ENCODE measurements at regions not wholly inside any gene's neighbourhood (a gene's known extent, or its start where the extent isn't known, plus 50 kb on each side); places are given as distances from the start of the nearest gene placed in this dataset.
"Not testable (repeated sequence)": the region's sequence is repeated elsewhere in the genome, so short reads cannot be mapped to it uniquely, and the experiment has no call there.

- no peak for DNase-seq
Observed at GRCh38 chr13:42373048-42373812, 101.3 kb downstream of the AKAP11 start.

- no peak for DNase-seq
Observed at GRCh38 chr13:42375663-42376062, 103.7 kb downstream of the AKAP11 start.

GRCh38 chr13:42377640-42378382 is 105.9 kb downstream of the AKAP11 start:
- DNase-seq, result peak; percentile 91

- peak; percentile 47 for DNase-seq
Observed at GRCh38 chr13:42378383-42378780, 106.4 kb downstream of the AKAP11 start.

DNA sequence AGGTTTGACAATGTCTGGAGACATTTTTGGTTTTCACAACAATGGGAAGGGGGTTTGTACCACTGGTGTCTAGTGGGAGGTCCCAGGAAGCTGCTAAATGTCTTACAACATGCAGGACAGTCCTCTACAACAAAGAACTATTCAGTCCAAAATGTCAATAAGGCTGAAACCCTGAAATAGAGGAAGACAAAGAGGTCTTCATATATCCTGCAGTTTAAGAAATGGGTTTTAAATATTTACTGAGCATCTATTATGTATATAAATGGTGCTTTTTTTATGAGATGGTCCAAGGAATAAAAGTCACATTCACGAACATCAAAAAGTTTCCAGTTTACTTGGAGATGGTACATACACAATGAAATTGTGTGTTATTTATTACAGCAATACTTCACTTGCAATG is 107.3 kb downstream of the AKAP11 start:
- no peak for DNase-seq

GRCh38 chr13:42380420-42381164 is 108.6 kb downstream of the AKAP11 start:
- no peak for DNase-seq

- no peak for DNase-seq
Observed at GRCh38 chr13:42381165-42381425, 109.1 kb downstream of the AKAP11 start.

- not testable (repeated sequence) for DNase-seq
Observed at GRCh38 chr13:42381426-42381825, 109.5 kb downstream of the AKAP11 start.

GRCh38 chr13:42383025-42383424 is 111.1 kb downstream of the AKAP11 start:
- no peak for DNase-seq

GRCh38 chr13:42384265-42384664 is 112.3 kb downstream of the AKAP11 start:
- DNase-seq, result no peak

- no peak for DNase-seq
Observed at GRCh38 chr13:42388326-42388725, 116.4 kb downstream of the AKAP11 start.

DNA sequence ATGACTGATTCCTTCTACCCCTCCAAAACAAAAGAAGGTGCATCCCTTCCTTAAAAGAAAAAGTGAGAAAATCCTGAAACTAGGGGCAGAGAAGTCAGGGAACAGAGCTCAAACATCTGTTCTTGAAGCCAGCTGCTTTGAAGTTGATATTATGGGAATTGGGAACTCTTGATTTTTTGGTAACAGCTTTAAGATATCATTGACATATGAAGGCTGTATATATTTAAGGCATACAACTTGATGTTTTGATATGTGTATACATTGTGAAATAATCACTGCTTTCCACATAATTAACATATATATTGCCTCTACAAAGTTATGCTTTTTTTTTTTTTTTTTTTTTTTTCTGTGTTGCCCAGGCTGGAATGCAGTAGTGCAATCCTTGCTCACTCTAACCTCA is 117.1 kb downstream of the AKAP11 start:
- no peak for DNase-seq

GRCh38 chr13:42392180-42392579 is 120.2 kb downstream of the AKAP11 start:
- no peak for DNase-seq

GRCh38 chr13:42392716-42393572 is 121.0 kb downstream of the AKAP11 start:
- DNase-seq, result peak; percentile 82

- peak; percentile 47 for DNase-seq
Observed at GRCh38 chr13:42393573-42394360, 121.8 kb downstream of the AKAP11 start.

GRCh38 chr13:42394361-42394708 is 122.4 kb downstream of the AKAP11 start:
- peak; percentile 21 for DNase-seq

DNA sequence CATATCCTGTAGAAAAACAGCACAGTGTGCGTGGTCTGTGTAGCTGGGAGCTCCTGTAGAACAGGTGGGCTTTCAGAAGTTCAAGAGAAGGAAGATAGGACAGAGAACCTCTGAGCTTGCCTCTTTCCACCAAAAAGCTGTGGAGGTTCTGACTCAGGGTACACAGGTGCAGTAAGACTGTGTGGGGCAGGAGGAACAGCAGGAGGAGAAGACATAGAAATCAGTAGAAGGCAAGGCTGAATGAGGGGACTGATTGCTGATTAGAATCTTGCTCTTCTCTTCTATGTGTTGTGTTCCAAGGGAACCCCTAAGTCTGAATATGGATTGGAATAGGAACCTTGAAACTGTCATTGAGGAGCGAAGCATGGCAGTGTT is 122.7 kb downstream of the AKAP11 start:
- DNase-seq, result peak; percentile 56

DNA sequence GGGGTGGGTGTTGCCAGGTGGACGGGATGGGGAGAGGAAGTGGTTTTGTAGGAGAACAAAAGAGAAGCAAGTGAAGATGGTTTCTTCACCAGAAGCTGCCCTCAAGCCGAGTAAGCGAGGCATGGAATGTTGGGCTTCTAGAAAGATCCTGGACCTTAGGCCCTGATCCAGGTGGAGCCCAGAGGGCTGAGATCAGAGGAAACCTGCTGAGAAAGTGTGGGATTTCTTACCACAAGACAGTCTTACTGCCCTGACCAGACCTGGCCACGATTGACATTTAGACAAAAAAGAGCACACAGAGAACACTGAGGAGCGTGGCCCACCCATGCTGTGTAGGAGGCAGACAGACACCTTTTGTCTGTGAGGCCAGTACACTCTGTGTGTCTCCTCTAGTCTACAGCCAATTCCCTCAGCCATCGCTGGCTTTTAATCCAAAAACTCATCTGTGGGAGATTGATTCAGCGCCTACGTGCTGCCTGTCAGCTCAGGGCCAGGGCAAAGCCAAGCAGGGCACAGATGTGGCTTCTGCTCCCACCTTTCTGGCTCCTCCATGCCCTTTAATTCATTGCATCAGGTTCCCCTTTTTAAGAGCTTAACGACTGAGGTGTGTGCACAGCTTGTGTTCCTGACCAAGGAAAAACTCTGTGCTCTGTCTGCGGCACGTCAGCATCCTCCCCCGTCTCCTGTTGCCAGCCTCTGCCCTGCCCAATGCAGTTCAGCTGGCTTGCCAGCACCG is 123.3 kb downstream of the AKAP11 start:
- peak; percentile 59 for DNase-seq

GRCh38 chr13:42396501-42396900 is 124.5 kb downstream of the AKAP11 start:
- DNase-seq, result peak; percentile 85

DNA sequence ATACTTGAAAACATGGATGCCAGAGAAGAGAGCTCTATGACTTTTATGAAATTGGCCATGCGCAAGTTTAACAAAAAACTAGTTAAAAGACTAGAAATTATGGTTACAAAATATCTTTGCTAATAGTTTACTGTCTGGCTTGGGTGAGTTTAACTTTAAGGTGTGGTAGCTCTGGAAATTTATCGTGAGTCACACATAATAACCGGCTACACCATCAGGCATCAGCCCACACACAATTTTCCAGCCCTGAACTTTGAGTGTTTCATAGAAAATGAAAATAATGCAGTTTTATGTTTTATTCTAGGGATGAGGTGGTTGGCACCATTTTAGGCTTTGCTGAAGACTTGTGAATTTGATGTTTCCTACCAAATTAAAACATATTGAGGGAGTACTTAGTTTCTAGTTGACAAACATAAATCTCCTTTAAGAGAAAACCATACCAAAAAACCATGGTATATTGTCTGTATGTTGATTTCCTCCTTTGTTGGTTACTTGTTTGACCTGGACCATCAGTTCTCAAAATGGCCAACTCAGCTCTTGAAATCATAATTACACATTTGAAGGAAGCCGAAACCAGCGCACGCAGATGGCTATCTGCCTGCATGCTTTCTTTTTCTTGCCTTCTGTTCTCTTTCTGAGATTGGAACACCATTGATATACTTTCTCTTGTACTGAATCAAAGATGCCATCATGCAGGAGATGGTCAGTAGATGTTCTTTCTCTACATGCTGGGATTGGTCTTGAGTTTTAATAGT is 125.1 kb downstream of the AKAP11 start:
- peak; percentile 53 for DNase-seq

DNA sequence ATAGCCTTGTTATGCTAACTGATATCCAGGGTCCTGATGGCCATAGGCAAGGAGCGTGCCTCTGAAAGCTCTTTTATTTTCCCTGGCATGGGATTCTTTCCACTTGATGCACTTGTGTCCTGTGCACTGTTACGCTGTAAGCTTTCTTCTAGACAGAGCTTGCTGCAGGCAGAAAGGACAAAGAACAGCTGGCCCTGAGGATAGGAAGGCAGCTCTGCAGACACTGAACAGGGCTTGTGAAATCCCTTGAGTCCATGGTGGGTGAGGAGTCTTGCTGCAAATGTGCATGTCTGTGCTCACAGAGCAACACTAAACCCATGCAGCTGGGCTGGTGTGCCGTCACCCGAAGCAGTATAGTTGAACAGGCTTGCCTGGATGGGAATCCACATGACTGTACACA is 126.6 kb downstream of the AKAP11 start:
- no peak for DNase-seq
